ENCODE measurements at regions not wholly inside any gene's neighbourhood (a gene's known extent, or its start where the extent isn't known, plus 50 kb on each side); places are given as distances from the start of the nearest gene placed in this dataset.

DNA sequence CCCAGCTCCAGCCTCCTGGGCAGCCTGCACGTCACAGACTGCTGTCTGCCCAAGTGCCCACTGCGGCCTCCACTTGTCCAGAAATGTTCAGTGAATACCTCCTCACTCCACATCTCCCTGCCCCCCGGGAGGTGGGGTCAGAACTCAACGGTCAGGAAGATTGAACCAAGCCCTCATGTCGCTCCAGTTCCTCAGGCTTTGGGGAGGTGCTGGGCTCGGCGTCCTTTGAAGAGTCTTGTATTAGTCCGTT lies 82.4 kb upstream of the LRPAP1 start:
- Histone ChIP-seq H3K36me3 (replicated peaks; ENCODE audit: insufficient read depth, low read depth) (no peaks in the 10 kb centered on the region), H3K27me3 (no peaks in the 10 kb centered on the region), H3K79me2 (no peaks in the 10 kb centered on the region), H3K9me2 (replicated peaks; ENCODE audit: insufficient read depth) (no peaks in the 10 kb centered on the region), H3K4me3 (no peak overlapping the region), H3K27ac (no peak overlapping the region), H3K4me2 (no peak overlapping the region), H3K9me3 (ENCODE audit: low read depth) (no peaks in the 10 kb centered on the region), H4K20me1 (ENCODE audit: insufficient read depth, poor library complexity, severe bottlenecking) (no peaks in the 10 kb centered on the region), H3K4me1 (ENCODE audit: insufficient read depth) (no peaks in the 10 kb centered on the region), H2AFZ (no peak overlapping the region)
- 87% methylated on average over 8 of the region's 8 CpGs for WGBS (ENCODE audit: low lambda C conversion rate, missing lambda C conversion rate)
- DNase-seq (ENCODE audit: low spot score), result no peak
- TF ChIP-seq EZH2 (IDR thresholded peaks at IDR 0.05; ENCODE audit: borderline replicate concordance), result no peak
- no peak for TF ChIP-seq EZH2phosphoT487 (IDR thresholded peaks at IDR 0.05; ENCODE audit: low read depth, severe bottlenecking, unreplicated experiment)
- TF ChIP-seq, protein P1, sequence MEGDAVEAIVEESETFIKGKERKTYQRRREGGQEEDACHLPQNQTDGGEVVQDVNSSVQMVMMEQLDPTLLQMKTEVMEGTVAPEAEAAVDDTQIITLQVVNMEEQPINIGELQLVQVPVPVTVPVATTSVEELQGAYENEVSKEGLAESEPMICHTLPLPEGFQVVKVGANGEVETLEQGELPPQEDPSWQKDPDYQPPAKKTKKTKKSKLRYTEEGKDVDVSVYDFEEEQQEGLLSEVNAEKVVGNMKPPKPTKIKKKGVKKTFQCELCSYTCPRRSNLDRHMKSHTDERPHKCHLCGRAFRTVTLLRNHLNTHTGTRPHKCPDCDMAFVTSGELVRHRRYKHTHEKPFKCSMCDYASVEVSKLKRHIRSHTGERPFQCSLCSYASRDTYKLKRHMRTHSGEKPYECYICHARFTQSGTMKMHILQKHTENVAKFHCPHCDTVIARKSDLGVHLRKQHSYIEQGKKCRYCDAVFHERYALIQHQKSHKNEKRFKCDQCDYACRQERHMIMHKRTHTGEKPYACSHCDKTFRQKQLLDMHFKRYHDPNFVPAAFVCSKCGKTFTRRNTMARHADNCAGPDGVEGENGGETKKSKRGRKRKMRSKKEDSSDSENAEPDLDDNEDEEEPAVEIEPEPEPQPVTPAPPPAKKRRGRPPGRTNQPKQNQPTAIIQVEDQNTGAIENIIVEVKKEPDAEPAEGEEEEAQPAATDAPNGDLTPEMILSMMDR (IDR thresholded peaks at IDR 0.05; ENCODE audit: poor library complexity), result no peak

DNA sequence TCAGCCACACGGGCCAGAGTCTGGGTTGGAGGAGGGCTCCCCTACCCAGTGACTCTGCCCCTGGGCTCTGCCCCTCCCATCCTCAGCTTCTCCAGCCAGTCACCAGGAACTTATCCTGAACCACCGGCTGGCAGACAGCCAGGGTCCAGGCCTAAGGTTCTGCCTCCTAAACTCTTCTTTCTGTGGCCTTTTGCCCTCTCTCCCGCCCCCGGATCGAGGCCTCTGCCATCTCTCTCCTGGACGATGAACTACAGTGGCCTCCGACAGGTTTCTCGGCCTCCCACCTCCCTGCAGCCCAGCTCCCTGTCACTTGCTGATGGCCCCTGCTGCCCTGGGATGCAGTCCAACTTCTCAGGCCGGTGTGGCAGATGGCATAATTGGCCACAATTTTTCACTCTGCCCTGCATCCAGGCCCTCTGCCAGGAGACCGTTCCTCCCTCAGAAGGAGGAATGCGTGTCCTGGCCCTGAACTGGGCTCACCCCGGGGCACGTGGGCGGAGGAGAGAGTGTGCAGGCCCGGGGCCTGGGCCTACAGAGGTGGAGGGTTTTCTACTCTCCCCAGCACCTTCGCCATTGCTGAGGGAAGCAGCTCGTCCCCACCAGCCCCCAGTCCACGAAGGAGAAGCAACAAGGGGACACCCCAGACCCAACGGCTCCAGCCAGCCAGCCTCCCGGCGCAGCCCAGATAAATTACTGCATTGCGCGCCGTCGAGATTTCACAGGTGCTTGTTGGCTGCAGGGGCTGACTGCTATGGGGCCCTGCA lies 81.9 kb upstream of the LRPAP1 start:
- Histone ChIP-seq H3K4me1 (ENCODE audit: insufficient read depth) (no peaks in the 10 kb centered on the region), H4K20me1 (ENCODE audit: insufficient read depth, poor library complexity, severe bottlenecking) (no peaks in the 10 kb centered on the region), H3K9me3 (ENCODE audit: low read depth) (no peaks in the 10 kb centered on the region), H3K4me2 (no peak overlapping the region), H2AFZ (no peak overlapping the region), H3K9me2 (replicated peaks; ENCODE audit: insufficient read depth) (no peaks in the 10 kb centered on the region), H3K36me3 (replicated peaks; ENCODE audit: insufficient read depth, low read depth) (no peaks in the 10 kb centered on the region), H3K4me3 (no peak overlapping the region), H3K27ac (no peak overlapping the region), H3K27me3 (no peaks in the 10 kb centered on the region), H3K79me2 (no peaks in the 10 kb centered on the region)
- WGBS (ENCODE audit: low lambda C conversion rate, missing lambda C conversion rate), result 77% methylated on average over 24 of the region's 25 CpGs
- TF ChIP-seq EZH2phosphoT487 (IDR thresholded peaks at IDR 0.05; ENCODE audit: low read depth, severe bottlenecking, unreplicated experiment), result no peak
- TF ChIP-seq, protein P1 (IDR thresholded peaks at IDR 0.05; ENCODE audit: poor library complexity), result no peak
- DNase-seq (ENCODE audit: low spot score), result no peak

DNA sequence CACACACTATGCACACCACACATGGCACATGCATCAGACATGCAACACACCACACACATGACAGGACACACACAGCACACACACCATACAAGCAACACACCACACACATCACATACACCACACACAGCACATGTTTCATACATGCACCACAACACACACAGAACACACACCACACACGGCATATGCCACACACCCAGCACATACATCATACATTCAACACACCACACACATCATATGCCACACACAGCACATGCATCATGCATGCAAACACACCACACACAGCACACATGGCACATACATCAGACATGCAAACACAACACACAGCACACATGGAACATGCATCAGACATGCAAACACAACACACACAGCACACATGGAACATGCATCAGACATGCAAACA lies 80.7 kb upstream of the LRPAP1 start:
- Histone ChIP-seq H4K20me1 (ENCODE audit: insufficient read depth, poor library complexity, severe bottlenecking) (no peaks in the 10 kb centered on the region), H3K27me3 (no peaks in the 10 kb centered on the region), H3K4me2 (no peak overlapping the region), H3K4me1 (ENCODE audit: insufficient read depth) (no peaks in the 10 kb centered on the region), H3K9me3 (ENCODE audit: low read depth) (no peaks in the 10 kb centered on the region), H2AFZ (no peak overlapping the region), H3K4me3 (no peak overlapping the region), H3K27ac (no peak overlapping the region), H3K9me2 (replicated peaks; ENCODE audit: insufficient read depth) (no peaks in the 10 kb centered on the region), H3K36me3 (replicated peaks; ENCODE audit: insufficient read depth, low read depth) (no peaks in the 10 kb centered on the region), H3K79me2 (no peaks in the 10 kb centered on the region)
- TF ChIP-seq EZH2 (IDR thresholded peaks at IDR 0.05; ENCODE audit: borderline replicate concordance), result no peak
- TF ChIP-seq EZH2phosphoT487 (IDR thresholded peaks at IDR 0.05; ENCODE audit: low read depth, severe bottlenecking, unreplicated experiment), result no peak
- TF ChIP-seq, protein P1 (IDR thresholded peaks at IDR 0.05; ENCODE audit: poor library complexity), result no peak
- WGBS (ENCODE audit: low lambda C conversion rate, missing lambda C conversion rate), result 95% methylated on average over 1 of the region's 1 CpG
- DNase-seq (ENCODE audit: low spot score), result no peak

DNA sequence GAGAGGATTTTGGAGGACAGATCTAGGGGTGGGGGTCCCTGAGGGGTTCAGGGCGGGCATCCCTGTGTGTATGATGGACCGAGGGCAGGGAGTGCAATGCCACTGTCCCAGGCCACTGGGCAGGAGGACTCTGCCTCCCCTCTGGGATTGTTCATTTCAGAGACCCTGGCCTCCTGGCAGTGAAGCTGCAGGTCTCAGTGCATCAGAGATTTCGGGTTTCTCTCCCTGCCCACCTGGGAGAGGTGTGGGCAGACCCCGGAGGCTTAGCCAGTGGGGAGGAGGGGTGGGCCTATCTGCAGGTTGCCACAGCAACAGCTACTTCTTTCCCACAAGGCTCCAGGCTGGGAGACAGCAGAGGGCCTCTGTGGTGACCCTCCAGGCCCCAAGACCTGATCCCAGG lies 80.1 kb upstream of the LRPAP1 start:
- Histone ChIP-seq H3K27me3 (no peaks in the 10 kb centered on the region), H3K9me2 (replicated peaks; ENCODE audit: insufficient read depth) (no peaks in the 10 kb centered on the region), H2AFZ (no peak overlapping the region), H3K4me1 (ENCODE audit: insufficient read depth) (no peaks in the 10 kb centered on the region), H4K20me1 (ENCODE audit: insufficient read depth, poor library complexity, severe bottlenecking) (no peaks in the 10 kb centered on the region), H3K4me3 (no peak overlapping the region), H3K9me3 (ENCODE audit: low read depth) (no peaks in the 10 kb centered on the region), H3K4me2 (no peak overlapping the region), H3K27ac (no peak overlapping the region), H3K79me2 (no peaks in the 10 kb centered on the region), H3K36me3 (replicated peaks; ENCODE audit: insufficient read depth, low read depth) (no peaks in the 10 kb centered on the region)
- WGBS (ENCODE audit: low lambda C conversion rate, missing lambda C conversion rate), result 83% methylated on average over 2 of the region's 4 CpGs
- no peak for DNase-seq (ENCODE audit: low spot score)
- TF ChIP-seq EZH2 (IDR thresholded peaks at IDR 0.05; ENCODE audit: borderline replicate concordance), result no peak
- TF ChIP-seq, protein P1 (IDR thresholded peaks at IDR 0.05; ENCODE audit: poor library complexity), result no peak

Measured in hepatocyte (in vitro differentiated cells).